CD4-positive, CD25-positive, alpha-beta regulatory T cell (primary cell): ENCODE measurements at regions not wholly inside any gene's neighbourhood (a gene's known extent, or its start where the extent isn't known, plus 50 kb on each side); places are given as distances from the start of the nearest gene placed in this dataset.

ENCODE experiments used
- ATAC-seq, 2 donors: fragments of 150-1000 bp; cut with Tn5 transposase; one replicate each; pipeline ENCODE4 v1.10.0; 2021; ENCODE audit warnings: low read depth in 2 of 2, moderate number of reproducible peaks in 2 of 2, moderate library complexity in 1 of 2
- DNase-seq, 3 donors: peaks; one replicate each; pipeline versions ENCODE4 v3.0.0 to v3.0.0-alpha.2; 2012 to 2022; ENCODE audit warnings: mixed read lengths in 1 of 3
- H3K27ac ChIP-seq: one replicate; pipeline ENCODE4 v1.7.0; 2013; ENCODE audit warnings: mild to moderate bottlenecking, low read length; ENCODE audit not compliant: insufficient read depth, poor library complexity, severe bottlenecking
- H3K27me3 ChIP-seq: one replicate; pipeline ENCODE4 v1.7.0; 2013; ENCODE audit warnings: low read length; ENCODE audit not compliant: control insufficient read depth, insufficient read depth
- H3K36me3 ChIP-seq: one replicate; pipeline ENCODE4 v1.7.0; 2013; ENCODE audit warnings: mild to moderate bottlenecking, low read length, moderate library complexity; ENCODE audit not compliant: control insufficient read depth, insufficient read depth
- H3K4me1 ChIP-seq: 2 replicates; pipeline ENCODE4 v1.7.0; 2013; ENCODE audit warnings: mild to moderate bottlenecking, low read length; ENCODE audit not compliant: insufficient read depth, control insufficient read depth, poor library complexity, severe bottlenecking
- H3K4me3 ChIP-seq: one replicate; pipeline ENCODE4 v1.7.0; 2013; ENCODE audit warnings: low read depth, mild to moderate bottlenecking, low read length, moderate library complexity
- H3K9me3 ChIP-seq, 2 experiments: 1 replicate in 1 of 2; 2 replicates in 1 of 2; pipeline ENCODE4 v1.7.0; 2013; ENCODE audit warnings: low read length in 2 of 2, mild to moderate bottlenecking in 1 of 2, moderate library complexity in 1 of 2; ENCODE audit not compliant: control insufficient read depth in 2 of 2
- H3K27ac Mint-ChIP-seq, 3 donors: one replicate each; pipeline ENCODE4 v1.8.0; 2020 to 2022; ENCODE audit warnings: mild to moderate bottlenecking in 3 of 3, mixed read lengths in 3 of 3, moderate library complexity in 2 of 3
- H3K27me3 Mint-ChIP-seq: one replicate; pipeline ENCODE4 v1.8.0; 2022; ENCODE audit warnings: mild to moderate bottlenecking, mixed read lengths
- H3K36me3 Mint-ChIP-seq: one replicate; pipeline ENCODE4 v1.8.0; 2020; ENCODE audit warnings: mixed read lengths
- H3K4me1 Mint-ChIP-seq, 4 donors: one replicate each; pipeline ENCODE4 v1.8.0; 2020 to 2022; ENCODE audit warnings: mixed read lengths in 4 of 4, mild to moderate bottlenecking in 1 of 4
- H3K4me3 Mint-ChIP-seq, 4 donors: one replicate each; pipeline ENCODE4 v1.8.0; 2020 to 2022; ENCODE audit warnings: mild to moderate bottlenecking in 4 of 4, mixed read lengths in 4 of 4, moderate library complexity in 3 of 4
- H3K9me3 Mint-ChIP-seq, 7 donors: one replicate each; pipeline ENCODE4 v1.8.0; 2020 to 2022; ENCODE audit warnings: mixed read lengths in 7 of 7, mild to moderate bottlenecking in 3 of 7, moderate library complexity in 2 of 7

- Histone ChIP-seq H3K27ac (no peak overlapping the region), H3K4me3 (no peak overlapping the region)
Observed at GRCh38 chr10:89909752-89910151, 208.4 kb downstream of the KIF20B start.

GRCh38 chr10:89915021-89915420, 213.6 kb downstream of the KIF20B start:
- Mint-ChIP-seq H3K27me3 (no peaks in the 10 kb centered on the region), H3K9me3 (peaks cover 0 to 2% (median 0%) of the 10 kb centered on the region in 7 donors), H3K27ac (no peak overlapping the region), H3K4me3 (no peak overlapping the region), H3K36me3 (no peaks in the 10 kb centered on the region), H3K4me1 (no peaks in the 10 kb centered on the region)
- Histone ChIP-seq H3K9me3 (no peaks in the 10 kb centered on the region), H3K27ac (no peak overlapping the region), H3K36me3 (no peaks in the 10 kb centered on the region), H3K4me3 (no peak overlapping the region), H3K4me1 (no peaks in the 10 kb centered on the region), H3K27me3 (peaks cover 1% of the 10 kb centered on the region)
- DNase-seq (no peak), ATAC-seq (no peak)

More at GRCh38 chr10:89909752-89910151, 208.4 kb downstream of the KIF20B start:
- H3K27me3 ChIP-seq: peaks cover 1% of the 10 kb centered on the region
- H3K27me3 Mint-ChIP-seq: peaks cover 4% of the 10 kb centered on the region
- no peaks in the 10 kb centered on the region for H3K4me1 Mint-ChIP-seq
- H3K36me3 ChIP-seq: no peaks in the 10 kb centered on the region
- H3K9me3 Mint-ChIP-seq: peaks cover 0 to 2% (median 0%) of the 10 kb centered on the region in 7 donors
- DNase-seq (no peak), ATAC-seq (no peak)
- no peak overlapping the region for H3K4me3 Mint-ChIP-seq
- no peaks in the 10 kb centered on the region for H3K36me3 Mint-ChIP-seq
- no peaks in the 10 kb centered on the region for H3K9me3 ChIP-seq
- no peak overlapping the region for H3K27ac Mint-ChIP-seq
- no peaks in the 10 kb centered on the region for H3K4me1 ChIP-seq

- peaks cover 4% of the 10 kb centered on the region for H3K27me3 Mint-ChIP-seq
Observed at GRCh38 chr10:89915968-89916367, 214.6 kb downstream of the KIF20B start.

GRCh38 chr10:89916468-89917215, 215.3 kb downstream of the KIF20B start:
- Histone ChIP-seq H3K9me3 (no peaks in the 10 kb centered on the region), H3K4me3 (no peak overlapping the region), H3K27me3 (peaks cover 1% of the 10 kb centered on the region), H3K27ac (no peak overlapping the region), H3K36me3 (no peaks in the 10 kb centered on the region), H3K4me1 (no peaks in the 10 kb centered on the region)
- Mint-ChIP-seq H3K36me3 (no peaks in the 10 kb centered on the region), H3K4me1 (no peaks in the 10 kb centered on the region), H3K9me3 (peaks cover 0 to under 1% (median 0%) of the 10 kb centered on the region in 7 donors), H3K27ac (no peak overlapping the region), H3K27me3 (peaks cover 5% of the 10 kb centered on the region), H3K4me3 (peak overlapping the region in 1 of 4 donors; percentile 24)
- no peak for DNase-seq
- no peak for ATAC-seq

More at GRCh38 chr10:89915968-89916367, 214.6 kb downstream of the KIF20B start:
- Histone ChIP-seq H3K27me3 (peaks cover 1% of the 10 kb centered on the region), H3K4me3 (no peak overlapping the region), H3K9me3 (no peaks in the 10 kb centered on the region), H3K27ac (no peak overlapping the region), H3K36me3 (no peaks in the 10 kb centered on the region), H3K4me1 (no peaks in the 10 kb centered on the region)
- ATAC-seq (no peak), DNase-seq (no peak)
- Mint-ChIP-seq H3K4me3 (no peak overlapping the region), H3K36me3 (no peaks in the 10 kb centered on the region), H3K4me1 (no peaks in the 10 kb centered on the region), H3K9me3 (peaks cover 0 to 2% (median 0%) of the 10 kb centered on the region in 7 donors), H3K27ac (no peak overlapping the region)

- Mint-ChIP-seq H3K27ac (no peak overlapping the region), H3K36me3 (no peaks in the 10 kb centered on the region), H3K4me1 (no peaks in the 10 kb centered on the region), H3K27me3 (peaks cover 17% of the 10 kb centered on the region), H3K4me3 (no peak overlapping the region), H3K9me3 (no peaks in the 10 kb centered on the region)
- H3K27ac ChIP-seq: no peak overlapping the region
- H3K4me1 ChIP-seq: no peaks in the 10 kb centered on the region
- H3K36me3 ChIP-seq: no peaks in the 10 kb centered on the region
- no peaks in the 10 kb centered on the region for H3K9me3 ChIP-seq
- no peaks in the 10 kb centered on the region for H3K27me3 ChIP-seq
- ATAC-seq (no peak), DNase-seq (no peak)
- no peak overlapping the region for H3K4me3 ChIP-seq
Observed at GRCh38 chr10:89921403-89921802, 220.0 kb downstream of the KIF20B start.

GRCh38 chr10:89923661-89924060, 222.3 kb downstream of the KIF20B start:
- H3K27me3 Mint-ChIP-seq: peaks cover 17% of the 10 kb centered on the region
- no peaks in the 10 kb centered on the region for H3K4me1 Mint-ChIP-seq
- no peak overlapping the region for H3K4me3 Mint-ChIP-seq

GRCh38 chr10:89924261-89924660, 222.9 kb downstream of the KIF20B start:
- Mint-ChIP-seq H3K36me3 (no peaks in the 10 kb centered on the region), H3K27me3 (peaks cover 17% of the 10 kb centered on the region), H3K4me1 (no peaks in the 10 kb centered on the region), H3K27ac (no peak overlapping the region), H3K4me3 (no peak overlapping the region), H3K9me3 (no peaks in the 10 kb centered on the region)
- no peak overlapping the region for H3K27ac ChIP-seq
- H3K36me3 ChIP-seq: no peaks in the 10 kb centered on the region
- no peak overlapping the region for H3K4me3 ChIP-seq
- DNase-seq (no peak), ATAC-seq (no peak)
- H3K27me3 ChIP-seq: no peaks in the 10 kb centered on the region
- no peaks in the 10 kb centered on the region for H3K9me3 ChIP-seq
- H3K4me1 ChIP-seq: no peaks in the 10 kb centered on the region

More at GRCh38 chr10:89923661-89924060, 222.3 kb downstream of the KIF20B start:
- DNase-seq (no peak), ATAC-seq (no peak)
- Histone ChIP-seq H3K36me3 (no peaks in the 10 kb centered on the region), H3K27me3 (no peaks in the 10 kb centered on the region), H3K4me1 (no peaks in the 10 kb centered on the region), H3K9me3 (no peaks in the 10 kb centered on the region), H3K4me3 (no peak overlapping the region), H3K27ac (no peak overlapping the region)
- Mint-ChIP-seq H3K9me3 (no peaks in the 10 kb centered on the region), H3K27ac (no peak overlapping the region), H3K36me3 (no peaks in the 10 kb centered on the region)

GRCh38 chr10:89926736-89927135, 225.3 kb downstream of the KIF20B start:
- Mint-ChIP-seq H3K4me3 (no peak overlapping the region), H3K36me3 (no peaks in the 10 kb centered on the region), H3K9me3 (no peaks in the 10 kb centered on the region), H3K27me3 (peaks cover 16% of the 10 kb centered on the region), H3K27ac (no peak overlapping the region), H3K4me1 (no peaks in the 10 kb centered on the region)
- H3K9me3 ChIP-seq: no peaks in the 10 kb centered on the region
- no peak overlapping the region for H3K27ac ChIP-seq
- no peak for ATAC-seq
- H3K4me1 ChIP-seq: no peaks in the 10 kb centered on the region
- no peak for DNase-seq
- H3K27me3 ChIP-seq: no peaks in the 10 kb centered on the region
- H3K4me3 ChIP-seq: no peak overlapping the region
- no peaks in the 10 kb centered on the region for H3K36me3 ChIP-seq
